ENCODE measurements at regions not wholly inside any gene's neighbourhood (a gene's known extent, or its start where the extent isn't known, plus 50 kb on each side); places are given as distances from the start of the nearest gene placed in this dataset.

DNA sequence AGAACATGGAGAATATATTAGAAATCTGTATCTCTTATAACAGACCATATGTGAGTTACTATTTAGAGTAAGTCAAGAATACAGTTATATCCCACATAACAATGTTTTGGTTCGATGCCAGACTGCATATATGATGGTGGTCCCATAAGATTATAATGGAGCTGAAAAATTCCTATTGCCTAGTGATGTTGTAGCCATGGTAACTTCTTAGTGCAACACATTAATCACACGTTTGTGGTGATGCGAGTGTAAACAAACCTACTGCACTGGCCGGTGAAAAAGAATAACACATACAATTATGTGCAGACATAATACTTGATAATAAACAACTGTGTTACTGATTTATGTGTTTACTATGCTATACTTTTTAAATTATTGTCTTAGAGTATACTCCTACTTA is 69.8 kb upstream of the MNS1 start:
- Histone ChIP-seq H3K4me3 (replicated peaks; ENCODE audit: insufficient read depth, low read length) (no peak overlapping the region), H3K27ac (replicated peaks) (no peak overlapping the region), H3K27me3 (ENCODE audit: insufficient read depth, poor library complexity, severe bottlenecking) (no peaks in the 10 kb centered on the region)
- no peak for DNase-seq (ENCODE audit: low read depth in 1 of 2, low spot score in 1 of 2)
- TF ChIP-seq SPI1 (IDR thresholded peaks at IDR 0.05; ENCODE audit: borderline replicate concordance, low read depth) (no peak), GABPA (IDR thresholded peaks at IDR 0.05; ENCODE audit: low read depth) (no peak), POLR2AphosphoS5 (IDR thresholded peaks at IDR 0.05; ENCODE audit: low read depth) (no peak)
- TF ChIP-seq, protein P1, sequence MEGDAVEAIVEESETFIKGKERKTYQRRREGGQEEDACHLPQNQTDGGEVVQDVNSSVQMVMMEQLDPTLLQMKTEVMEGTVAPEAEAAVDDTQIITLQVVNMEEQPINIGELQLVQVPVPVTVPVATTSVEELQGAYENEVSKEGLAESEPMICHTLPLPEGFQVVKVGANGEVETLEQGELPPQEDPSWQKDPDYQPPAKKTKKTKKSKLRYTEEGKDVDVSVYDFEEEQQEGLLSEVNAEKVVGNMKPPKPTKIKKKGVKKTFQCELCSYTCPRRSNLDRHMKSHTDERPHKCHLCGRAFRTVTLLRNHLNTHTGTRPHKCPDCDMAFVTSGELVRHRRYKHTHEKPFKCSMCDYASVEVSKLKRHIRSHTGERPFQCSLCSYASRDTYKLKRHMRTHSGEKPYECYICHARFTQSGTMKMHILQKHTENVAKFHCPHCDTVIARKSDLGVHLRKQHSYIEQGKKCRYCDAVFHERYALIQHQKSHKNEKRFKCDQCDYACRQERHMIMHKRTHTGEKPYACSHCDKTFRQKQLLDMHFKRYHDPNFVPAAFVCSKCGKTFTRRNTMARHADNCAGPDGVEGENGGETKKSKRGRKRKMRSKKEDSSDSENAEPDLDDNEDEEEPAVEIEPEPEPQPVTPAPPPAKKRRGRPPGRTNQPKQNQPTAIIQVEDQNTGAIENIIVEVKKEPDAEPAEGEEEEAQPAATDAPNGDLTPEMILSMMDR (IDR thresholded peaks at IDR 0.05; ENCODE audit: insufficient read depth, low read length), result no peak
- TF ChIP-seq, protein P2, sequence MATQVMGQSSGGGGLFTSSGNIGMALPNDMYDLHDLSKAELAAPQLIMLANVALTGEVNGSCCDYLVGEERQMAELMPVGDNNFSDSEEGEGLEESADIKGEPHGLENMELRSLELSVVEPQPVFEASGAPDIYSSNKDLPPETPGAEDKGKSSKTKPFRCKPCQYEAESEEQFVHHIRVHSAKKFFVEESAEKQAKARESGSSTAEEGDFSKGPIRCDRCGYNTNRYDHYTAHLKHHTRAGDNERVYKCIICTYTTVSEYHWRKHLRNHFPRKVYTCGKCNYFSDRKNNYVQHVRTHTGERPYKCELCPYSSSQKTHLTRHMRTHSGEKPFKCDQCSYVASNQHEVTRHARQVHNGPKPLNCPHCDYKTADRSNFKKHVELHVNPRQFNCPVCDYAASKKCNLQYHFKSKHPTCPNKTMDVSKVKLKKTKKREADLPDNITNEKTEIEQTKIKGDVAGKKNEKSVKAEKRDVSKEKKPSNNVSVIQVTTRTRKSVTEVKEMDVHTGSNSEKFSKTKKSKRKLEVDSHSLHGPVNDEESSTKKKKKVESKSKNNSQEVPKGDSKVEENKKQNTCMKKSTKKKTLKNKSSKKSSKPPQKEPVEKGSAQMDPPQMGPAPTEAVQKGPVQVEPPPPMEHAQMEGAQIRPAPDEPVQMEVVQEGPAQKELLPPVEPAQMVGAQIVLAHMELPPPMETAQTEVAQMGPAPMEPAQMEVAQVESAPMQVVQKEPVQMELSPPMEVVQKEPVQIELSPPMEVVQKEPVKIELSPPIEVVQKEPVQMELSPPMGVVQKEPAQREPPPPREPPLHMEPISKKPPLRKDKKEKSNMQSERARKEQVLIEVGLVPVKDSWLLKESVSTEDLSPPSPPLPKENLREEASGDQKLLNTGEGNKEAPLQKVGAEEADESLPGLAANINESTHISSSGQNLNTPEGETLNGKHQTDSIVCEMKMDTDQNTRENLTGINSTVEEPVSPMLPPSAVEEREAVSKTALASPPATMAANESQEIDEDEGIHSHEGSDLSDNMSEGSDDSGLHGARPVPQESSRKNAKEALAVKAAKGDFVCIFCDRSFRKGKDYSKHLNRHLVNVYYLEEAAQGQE (IDR thresholded peaks at IDR 0.05; ENCODE audit: insufficient replicate concordance, low read depth), result no peak

DNA sequence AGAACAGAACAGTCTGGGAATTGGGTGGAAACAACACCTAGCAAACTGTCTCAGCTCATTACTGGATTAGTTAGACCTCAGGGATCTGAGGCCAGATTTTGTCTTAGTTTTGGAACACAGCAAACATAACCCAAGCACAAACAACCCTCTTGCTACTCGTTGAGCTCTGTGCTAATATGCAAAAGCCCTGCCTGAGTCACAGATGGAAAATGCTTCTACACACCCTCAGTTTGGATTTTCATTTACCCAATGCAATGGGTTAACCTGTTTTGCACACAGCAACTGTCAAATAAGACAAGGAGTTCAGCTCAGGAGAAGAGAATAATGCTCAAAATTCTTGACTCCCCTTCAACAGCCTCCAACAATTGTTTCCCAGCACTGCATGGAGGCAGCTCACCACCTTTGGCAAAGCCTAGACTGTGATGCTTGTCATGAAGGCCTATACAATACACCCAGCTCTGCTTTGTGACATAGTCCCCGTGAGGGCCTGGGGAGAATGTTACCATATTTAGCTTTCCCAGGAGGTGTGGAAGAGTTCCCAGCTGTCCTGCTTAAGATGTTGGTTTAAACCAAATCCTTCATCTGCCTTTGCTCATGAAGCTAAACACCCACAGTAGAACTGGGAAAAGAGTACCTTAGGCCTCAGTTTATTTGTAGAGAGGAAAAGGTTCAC is 68.9 kb upstream of the MNS1 start:
- Histone ChIP-seq H3K27ac (replicated peaks) (no peak overlapping the region), H3K27me3 (ENCODE audit: insufficient read depth, poor library complexity, severe bottlenecking) (no peaks in the 10 kb centered on the region), H3K4me3 (replicated peaks; ENCODE audit: insufficient read depth, low read length) (no peak overlapping the region)
- no peak for DNase-seq (ENCODE audit: low read depth in 1 of 2, low spot score in 1 of 2)
- no peak for TF ChIP-seq POLR2AphosphoS5 (IDR thresholded peaks at IDR 0.05; ENCODE audit: low read depth)
- TF ChIP-seq, protein P1 (IDR thresholded peaks at IDR 0.05; ENCODE audit: insufficient read depth, low read length), result no peak
- TF ChIP-seq GABPA (IDR thresholded peaks at IDR 0.05; ENCODE audit: low read depth), result no peak

DNA sequence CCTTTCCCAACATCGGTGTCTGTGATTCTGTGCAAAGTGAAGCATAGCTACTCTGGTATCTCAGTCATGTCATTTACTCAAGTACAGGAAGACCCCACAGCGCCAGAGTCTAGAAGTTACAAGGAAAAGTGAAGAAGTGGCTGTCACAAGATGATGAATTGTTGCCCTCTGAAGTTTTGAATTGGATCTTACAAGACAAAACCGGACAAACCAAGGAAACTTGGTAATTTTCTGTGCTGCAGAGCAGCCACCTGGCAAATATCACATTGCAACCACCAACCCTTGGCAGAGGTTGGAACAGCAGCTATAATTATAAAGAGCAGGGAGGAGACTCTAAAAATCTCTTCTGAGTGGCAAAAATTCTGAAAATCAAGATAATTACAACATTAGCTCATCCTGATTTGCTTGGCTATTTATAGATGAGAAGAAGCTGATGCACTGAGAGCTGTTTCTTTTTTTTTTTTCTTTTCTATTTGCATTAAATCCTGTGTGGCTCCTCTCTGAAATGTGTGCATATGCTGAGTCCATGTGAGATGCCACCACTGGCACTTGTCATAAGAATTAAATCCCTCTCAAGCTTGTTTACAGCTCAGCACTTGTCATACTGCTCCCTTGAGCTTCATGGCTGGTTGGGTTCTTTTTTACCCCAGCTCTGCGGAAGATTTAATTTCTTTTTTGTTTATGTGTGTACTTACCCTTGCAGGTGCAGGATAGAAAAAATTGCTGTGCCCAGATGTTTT is 68.0 kb upstream of the MNS1 start:
- H3K27me3 ChIP-seq (ENCODE audit: insufficient read depth, poor library complexity, severe bottlenecking), result no peaks in the 10 kb centered on the region
- no peak for DNase-seq (ENCODE audit: low read depth in 1 of 2, low spot score in 1 of 2)
- no peak overlapping the region for H3K4me3 ChIP-seq (replicated peaks; ENCODE audit: insufficient read depth, low read length)
- H3K27ac ChIP-seq (replicated peaks), result no peak overlapping the region
- TF ChIP-seq, protein P2 (IDR thresholded peaks at IDR 0.05; ENCODE audit: insufficient replicate concordance, low read depth), result no peak
- TF ChIP-seq, protein P1 (IDR thresholded peaks at IDR 0.05; ENCODE audit: insufficient read depth, low read length), result no peak
- no peak for TF ChIP-seq POLR2AphosphoS5 (IDR thresholded peaks at IDR 0.05; ENCODE audit: low read depth)
- no peak for TF ChIP-seq GABPA (IDR thresholded peaks at IDR 0.05; ENCODE audit: low read depth)
- TF ChIP-seq SPI1 (IDR thresholded peaks at IDR 0.05; ENCODE audit: borderline replicate concordance, low read depth), result no peak
